HG02970 (cell line): ENCODE measurements at regions not wholly inside any gene's neighbourhood (a gene's known extent, or its start where the extent isn't known, plus 50 kb on each side); places are given as distances from the start of the nearest gene placed in this dataset.

Experiments
- ATAC-seq: cut with Tn5 transposase; IDR thresholded peaks from one replicate; pipeline ENCODE4 v1.9.1; 2021; ENCODE audit warnings: mild to moderate bottlenecking, moderate library complexity, moderate number of reproducible peaks; ENCODE audit not compliant: unreplicated experiment, low FRiP score

DNA sequence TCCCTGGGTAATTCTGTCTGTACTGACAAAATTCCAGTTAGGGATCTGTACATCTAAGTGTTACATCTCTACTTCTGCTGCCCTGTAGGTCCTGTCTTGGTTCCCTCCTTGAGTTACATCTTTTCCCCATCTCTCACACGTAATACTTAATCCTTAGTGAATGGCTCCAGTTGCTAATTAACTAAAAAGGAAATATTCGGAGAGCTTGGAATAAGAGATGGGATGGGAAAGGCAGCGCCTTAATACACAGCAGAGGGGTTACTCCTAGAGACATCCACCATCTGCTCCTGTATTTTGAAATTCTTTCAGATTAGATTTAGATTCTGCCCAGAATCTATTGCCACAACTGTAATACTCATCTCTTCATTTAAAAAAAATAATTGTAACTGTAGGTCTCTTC lies 384.0 kb downstream of the SAMD5 start:
- ATAC-seq, result no peak

DNA sequence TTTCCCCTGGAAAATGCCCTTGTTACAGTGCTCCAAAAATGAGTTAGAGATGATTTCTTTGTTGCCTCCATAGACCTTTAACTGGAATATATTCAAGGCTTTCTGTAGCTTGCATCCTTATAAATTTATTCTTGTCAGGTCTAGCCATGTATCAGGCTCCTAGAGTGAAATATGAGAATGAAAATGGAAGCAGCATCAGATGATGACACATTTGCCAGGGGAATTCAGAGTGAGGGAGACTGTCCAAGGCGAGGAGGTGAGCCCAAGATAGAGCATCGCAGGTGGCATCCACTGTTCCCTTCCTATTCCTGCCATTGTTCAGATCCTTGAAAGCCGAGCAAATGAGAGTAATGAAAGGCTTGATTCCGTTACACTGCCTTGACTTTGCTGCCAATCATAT lies 386.8 kb downstream of the SAMD5 start:
- no peak for ATAC-seq

DNA sequence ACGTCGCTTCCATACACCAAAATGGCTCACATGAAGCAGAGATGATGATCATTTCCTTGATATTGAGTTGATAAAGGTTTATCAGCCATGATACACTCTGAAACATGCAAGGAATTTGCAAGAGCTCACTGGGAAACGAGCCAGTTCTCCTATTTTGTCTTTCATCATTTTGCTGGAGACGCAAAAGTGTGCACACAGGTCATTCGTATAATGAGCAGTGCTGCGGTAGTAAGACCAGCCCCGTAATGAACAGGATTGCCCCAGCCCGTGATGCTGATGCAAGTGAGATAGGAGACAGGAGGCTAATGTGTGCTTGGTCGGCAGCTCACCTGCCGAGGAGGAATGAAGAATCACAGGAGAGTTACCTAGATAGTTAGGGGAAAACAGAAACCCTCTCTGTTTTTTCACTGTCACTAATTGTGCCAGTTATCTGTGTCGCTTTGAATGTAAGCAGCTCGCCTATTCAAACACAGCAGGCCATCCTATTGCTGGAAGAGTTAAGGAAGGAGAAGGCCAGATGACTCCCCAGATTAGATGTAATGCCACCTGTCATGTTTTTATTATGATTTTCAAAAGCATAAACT lies 391.8 kb downstream of the SAMD5 start:
- no peak for ATAC-seq

DNA sequence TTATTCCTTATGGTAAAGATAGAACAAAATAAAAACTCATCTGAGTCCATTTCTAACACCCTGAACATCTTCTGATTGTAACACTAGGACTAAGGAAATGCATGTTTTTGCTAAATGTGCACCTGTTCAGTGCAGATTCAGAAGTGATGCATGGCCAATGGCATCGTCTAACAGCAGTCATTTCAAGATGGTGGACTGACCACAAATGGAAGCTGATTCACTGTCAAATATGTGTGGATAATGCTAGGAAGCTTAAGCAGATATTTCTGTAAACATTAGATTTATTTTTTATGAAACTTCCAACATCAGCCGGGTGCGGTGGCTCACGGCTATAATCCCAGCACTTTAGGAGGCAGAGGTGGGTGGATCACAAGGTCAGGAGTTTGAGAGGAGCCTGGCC lies 394.8 kb downstream of the SAMD5 start:
- ATAC-seq, result no peak

DNA sequence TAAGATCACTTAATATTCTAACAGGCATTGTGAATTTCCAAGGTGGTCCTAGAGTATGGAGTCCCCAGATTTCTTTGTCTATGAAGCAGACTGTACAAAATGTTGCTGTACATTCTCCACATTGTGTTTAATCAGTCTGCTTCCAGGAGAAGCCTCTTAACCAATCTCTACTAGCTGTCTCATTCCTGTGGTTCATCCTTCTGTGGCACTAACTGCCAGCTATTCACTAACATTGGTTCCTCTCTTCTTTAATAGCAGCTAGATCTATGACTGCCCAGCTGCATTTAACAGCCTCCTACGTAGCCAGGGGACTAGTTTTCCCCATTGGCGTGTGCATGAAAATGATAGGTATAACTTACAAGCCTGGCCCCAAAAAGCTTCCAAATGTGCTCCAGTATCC lies 395.4 kb downstream of the SAMD5 start:
- ATAC-seq, result no peak

DNA sequence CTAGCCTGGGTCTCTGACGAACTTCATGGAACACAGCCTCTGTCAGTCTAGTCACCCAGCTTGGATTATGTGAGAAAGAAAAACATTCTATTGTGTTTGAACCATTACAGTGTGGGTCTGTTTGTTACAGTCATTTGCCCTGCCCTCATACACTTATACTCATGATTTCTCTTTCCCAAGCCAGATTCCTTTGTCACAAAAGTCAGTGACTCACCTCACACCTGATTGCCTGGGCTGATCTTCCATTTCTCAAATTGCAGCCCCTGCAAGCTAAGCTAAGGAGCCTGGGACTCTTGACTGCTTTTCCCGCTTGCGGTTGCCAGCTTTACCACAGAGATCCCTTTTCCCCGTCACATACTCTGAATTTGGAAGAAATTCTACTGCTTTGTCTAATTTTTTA lies 395.9 kb downstream of the SAMD5 start:
- no peak for ATAC-seq

DNA sequence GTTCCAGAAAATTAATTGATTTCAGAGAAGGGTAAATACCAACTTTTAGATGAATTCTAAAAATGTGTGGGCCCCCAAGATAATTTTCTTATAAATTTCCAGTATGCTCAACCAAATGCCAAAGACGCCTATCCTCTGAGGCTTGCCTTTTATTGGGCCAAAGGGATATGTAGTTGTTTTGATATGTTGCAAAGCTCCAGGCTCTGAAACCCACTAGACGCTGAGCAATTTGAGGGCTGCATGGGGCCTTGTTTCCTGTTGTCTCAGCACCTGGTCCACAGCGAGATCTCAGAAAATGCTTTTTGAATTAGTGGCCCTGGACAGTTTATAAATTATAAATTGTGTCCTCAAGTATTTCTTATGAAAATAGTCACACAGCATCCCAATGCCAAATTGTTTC lies 397.2 kb downstream of the SAMD5 start:
- ATAC-seq, result no peak

DNA sequence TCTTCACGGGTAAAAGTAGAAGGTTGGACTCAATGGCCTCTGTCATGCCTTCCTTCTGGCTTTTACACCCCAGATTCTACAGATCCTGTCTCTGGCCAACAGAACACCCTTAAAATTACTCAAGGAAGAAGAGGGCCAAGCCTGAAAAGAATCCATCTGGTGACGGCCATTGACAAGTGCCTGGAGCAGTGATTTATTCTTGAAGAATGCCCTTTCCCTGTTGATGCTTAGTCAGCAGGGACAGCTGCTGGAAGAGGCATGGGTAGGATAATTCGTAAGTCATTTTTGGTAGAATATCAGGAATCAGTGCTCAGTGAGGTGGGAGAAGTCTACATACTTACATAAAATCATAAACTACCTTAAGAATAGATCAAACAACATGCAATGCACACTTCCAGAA lies 397.9 kb downstream of the SAMD5 start:
- ATAC-seq, result no peak

DNA sequence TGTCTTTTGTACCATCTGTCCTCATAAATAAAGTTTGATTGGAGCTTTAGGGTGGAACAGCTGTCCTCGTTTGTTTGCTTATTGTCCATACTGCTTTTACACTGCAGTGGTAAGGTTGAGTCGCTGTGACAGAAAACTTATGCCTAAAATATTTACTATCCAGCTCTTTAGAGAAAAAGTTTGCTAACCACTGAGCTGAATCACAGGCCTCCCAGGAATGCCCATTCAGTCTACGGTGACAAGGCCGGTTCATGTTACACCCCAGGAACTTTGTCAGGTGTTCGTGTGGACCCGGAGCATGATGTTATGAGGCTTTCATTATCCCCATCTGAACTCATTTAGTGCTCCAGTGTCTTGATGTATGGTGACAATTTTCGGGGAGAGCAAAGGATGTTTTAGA lies 401.1 kb downstream of the SAMD5 start:
- ATAC-seq, result no peak

DNA sequence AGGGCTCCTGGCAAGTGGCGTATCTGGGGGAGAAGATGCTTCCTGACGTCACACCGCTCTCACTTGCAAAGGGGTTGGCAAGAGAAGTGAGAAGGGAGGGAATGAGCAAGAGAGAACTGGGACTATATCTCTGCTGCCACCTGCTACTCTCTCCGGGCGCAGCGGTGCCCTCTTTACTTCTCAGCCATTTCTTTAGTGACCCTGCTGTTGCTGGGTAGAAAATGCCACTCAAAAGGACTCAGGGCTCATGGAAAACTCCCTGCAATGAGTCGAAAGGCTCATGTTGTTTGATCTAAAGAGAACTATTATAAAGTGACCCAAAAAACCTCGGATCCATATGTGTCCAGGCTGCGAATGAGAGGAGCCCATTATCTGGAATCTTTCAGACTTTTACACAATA lies 401.8 kb downstream of the SAMD5 start:
- ATAC-seq, result no peak

DNA sequence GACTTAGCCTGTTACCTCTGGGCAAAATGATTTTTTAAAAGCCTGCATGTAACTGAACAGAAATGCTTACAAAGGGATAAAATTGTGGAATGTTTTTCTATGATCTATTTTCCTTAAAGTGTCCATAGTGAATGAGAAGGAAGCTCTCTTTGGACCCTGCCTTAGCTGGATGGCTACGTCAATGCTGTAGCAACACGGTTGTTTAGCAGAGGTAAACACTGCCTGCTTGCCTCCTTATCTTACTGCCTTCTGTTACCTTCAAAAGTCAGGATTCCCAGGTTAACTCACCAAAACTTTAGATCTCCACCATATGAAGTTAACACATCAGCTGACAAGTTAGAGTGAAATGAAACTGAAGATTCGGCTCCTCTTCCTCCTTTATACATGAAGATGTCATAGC lies 402.6 kb downstream of the SAMD5 start:
- no peak for ATAC-seq

DNA sequence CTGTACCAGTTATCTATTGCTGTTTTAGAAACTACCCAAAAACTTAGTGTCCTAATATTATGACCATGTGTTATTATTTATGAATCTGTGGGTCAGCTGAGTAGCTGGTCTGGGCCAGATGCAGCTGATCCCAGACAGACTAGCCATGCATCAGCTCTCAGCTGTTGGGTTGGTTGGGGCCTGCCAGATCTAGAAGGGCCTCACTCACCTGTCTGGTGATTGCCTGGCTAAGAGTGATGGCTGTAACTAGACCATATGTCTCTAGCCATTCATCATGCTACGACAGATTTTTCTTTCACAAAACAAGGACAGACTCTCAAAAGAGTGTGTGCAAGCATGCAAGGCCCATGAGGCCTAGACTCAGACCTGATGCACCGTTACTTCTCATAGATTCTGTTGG lies 403.2 kb downstream of the SAMD5 start:
- no peak for ATAC-seq

DNA sequence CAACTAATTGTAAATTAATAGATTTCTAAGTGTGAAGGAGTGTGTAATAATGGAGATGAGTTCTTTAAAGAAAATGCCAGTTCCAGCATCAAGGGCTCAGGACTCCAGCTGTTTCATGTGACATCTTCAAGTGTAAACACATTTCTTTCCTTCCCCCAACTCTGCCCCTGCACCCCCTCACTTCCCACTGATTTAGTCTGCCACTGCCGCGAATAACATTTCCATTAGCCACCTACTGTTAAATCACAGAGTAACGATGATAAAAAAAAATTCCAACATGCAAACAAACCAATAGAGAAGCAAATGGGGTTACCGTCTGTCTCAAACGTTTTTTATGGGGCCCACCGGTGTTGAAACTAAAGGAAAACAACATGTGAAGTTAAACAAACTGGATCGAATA lies 414.3 kb downstream of the SAMD5 start:
- no peak for ATAC-seq

DNA sequence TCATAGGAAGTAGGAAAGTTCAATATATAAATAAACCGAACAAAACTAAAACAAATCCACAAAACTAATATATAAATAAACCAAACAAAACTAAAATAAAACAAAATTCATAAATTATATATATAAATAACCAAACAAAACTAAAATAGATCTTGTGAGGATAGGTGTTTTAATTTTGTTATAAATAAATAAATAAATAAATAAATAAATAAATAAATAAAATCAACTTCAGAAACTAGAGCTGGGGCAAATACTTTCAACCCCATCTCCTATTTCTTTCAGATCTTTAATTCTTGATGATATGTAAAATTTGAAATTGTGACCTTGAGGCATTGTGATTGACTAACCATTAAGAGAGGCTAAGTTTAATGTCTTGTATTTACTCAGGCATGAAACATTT lies 416.1 kb downstream of the SAMD5 start:
- no peak for ATAC-seq

DNA sequence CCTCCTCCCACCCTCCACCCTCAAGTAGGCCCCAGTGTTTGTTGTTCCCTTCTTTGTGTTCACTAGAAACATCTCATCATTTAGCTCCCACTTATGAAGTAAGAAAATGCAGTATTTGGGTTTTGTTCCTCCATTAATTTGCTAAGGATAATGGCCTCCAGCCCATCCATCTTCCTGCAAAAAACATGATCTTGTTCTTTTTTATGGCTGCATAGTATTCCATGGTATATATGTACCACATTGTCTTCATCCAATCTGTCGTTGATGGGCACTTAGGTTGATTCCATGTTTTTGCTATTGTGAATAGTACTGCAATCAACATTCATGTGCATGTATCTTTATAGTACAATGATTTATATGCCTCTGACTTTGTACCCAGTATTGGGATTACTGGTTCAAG lies 416.8 kb upstream of the SASH1 start:
- no peak for ATAC-seq

DNA sequence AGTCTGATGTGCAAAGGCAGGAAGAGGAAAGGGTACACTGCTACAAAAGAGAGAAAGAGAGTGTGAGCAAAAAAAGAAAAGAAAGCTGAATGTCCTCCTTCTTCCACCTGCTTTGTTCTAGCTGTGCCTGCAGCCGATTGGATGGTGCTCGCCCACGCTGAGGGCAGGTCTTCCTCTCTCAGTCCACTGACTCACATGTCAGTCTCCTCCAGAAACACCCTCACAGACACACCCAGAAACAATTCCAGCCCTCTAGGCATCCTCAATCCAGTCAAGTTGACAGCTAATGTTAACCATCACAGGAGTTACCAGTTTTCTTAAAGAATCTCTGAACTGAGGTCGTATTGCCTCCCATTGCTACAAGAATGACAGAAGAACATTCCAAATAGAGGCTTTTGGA lies 411.9 kb upstream of the SASH1 start:
- ATAC-seq, result no peak

DNA sequence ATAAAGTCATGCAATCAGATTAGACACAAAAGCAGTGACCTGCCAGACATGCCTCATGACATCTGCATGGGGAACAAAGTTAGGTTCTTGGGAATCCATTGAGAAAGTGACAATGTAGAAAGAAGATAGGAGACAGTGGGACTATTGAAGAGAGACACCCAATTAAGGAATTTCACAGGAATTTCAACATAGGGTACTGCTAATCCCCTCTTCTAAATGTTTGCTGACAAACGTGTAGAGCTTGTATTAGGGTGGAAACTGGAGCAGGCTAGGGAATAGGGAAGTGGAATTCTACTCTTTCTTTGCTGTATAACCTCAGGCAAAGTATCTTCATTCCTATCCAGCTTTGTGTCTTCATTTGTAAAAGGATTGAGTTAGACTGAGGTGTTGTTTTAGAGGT lies 409.4 kb upstream of the SASH1 start:
- no peak for ATAC-seq

DNA sequence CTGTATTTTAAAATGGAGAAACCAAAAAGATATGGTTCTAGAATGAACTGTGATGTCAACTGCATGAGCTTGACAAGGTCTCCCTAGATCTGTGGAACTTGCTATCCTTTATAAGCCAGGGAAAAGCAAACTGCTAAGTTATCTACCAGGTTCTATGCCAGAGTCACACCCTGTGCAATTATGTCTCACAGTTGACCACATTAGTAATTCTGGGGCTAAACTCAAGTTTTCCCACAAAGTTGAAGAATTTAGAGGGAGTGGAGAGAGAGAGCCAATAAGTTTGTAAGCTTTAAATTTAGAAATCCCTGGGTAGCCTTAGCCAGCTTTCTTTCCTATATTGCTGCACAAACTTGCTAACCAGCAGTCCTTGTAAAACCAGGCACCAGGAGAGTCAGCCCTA lies 407.0 kb upstream of the SASH1 start:
- ATAC-seq, result no peak

DNA sequence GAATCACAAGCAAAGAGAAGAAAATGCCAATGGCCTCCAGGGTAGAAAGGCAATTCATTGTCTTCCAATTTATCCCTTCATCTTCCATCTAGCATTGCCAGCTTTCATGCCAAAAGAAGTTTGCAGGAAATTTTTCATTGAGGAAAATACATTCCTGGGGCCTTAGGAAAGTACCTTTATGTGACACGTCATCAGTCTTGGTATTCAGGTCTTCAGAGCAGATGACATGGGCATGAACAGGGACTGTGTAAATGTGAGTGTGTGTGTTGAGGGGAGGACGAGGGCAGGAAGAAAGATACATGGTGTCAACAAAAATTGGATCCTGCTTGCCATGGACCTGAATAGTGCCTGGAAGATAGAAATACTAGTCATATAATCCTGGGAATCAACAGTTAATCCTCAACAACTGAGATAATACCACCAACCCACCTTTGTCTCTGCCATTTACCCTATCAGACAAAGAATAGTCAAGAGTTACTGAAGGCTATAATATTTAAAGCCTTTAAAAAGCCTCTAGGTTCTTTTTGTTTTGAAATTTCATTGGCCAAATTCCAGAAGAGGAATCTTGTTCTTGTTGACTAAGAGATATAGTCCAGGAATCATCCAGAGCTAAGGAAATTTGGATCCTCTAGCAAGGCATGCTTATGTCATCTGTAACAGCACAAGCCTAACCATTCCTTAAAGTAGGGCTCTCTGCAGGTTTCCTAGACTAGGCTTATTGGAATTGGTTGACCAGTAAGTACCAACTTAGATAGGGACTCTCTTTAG lies 405.8 kb upstream of the SASH1 start:
- ATAC-seq, result no peak

DNA sequence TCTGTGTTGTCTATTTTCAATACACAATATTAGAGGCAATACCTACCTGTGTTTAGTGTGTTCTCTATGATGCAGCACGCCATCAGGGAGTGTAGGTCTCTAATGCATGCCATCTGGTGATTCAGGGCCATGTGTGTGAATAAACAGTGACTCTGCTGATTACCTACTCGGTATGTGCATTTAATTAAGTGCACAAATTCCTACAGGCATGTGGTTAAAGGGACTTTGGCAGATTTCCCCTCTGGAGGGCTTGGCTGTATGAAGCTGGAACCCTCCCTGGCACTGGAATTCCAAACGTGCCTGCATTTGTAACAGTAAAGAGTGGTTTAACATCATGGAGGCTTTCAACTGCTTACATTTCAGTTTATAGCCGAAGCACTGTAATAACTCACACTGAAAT lies 401.5 kb upstream of the SASH1 start:
- no peak for ATAC-seq

DNA sequence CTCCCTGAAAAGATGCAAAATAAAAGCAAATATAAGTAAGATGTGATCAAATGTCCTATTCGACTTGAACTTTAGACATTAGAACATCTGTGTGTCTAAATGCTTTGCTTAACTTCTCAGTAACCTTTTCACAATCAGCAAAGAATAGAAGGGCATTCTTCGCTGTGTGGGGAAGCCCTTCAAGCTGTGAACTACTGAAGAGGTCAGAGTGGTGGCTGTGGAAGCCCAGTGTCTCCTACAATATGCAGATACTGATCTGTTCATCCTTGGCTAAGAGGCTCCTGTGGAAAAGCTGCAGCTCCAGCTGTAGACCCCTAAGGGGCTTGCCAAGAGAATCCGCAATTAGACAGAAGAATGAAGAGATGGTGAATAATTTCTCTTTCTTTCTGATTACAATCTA lies 400.3 kb upstream of the SASH1 start:
- no peak for ATAC-seq

DNA sequence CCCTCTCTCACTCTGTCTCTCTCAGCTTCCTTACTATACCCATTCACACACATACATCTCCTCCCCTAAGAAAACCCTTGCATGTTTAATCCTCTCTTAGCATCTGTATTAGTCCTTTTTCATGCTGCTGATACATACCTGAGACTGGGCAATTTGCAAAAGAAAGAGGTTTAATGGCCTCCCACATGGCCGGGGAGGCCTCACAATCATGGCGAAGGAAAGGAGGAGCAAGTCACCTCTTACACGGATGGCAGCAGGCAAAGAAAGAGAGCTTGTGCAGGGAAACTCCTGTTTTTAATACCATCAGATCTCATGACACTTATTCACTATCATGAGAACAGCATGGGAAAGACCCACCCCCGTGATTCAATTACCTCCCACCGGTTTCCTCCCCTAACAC lies 398.5 kb upstream of the SASH1 start:
- no peak for ATAC-seq

DNA sequence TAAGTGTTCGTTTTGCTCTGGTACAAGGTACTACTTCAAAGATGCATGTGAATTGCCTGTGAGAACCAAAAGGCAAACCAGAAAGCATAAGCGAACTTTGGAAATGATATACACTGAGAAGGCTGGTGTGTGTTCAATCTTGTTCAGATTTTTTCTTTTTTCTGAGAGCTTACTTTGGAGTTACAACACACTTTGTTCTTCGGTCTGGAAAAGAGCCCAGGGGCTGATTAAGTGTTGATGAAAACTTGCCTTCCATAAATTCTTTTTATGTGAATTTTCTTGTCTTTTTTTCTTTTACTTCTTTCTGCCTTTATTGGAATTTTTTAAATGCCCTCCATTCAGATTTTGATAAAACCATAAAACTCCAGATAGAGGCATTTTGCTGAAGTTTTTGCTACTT lies 395.1 kb upstream of the SASH1 start:
- no peak for ATAC-seq
